HepG2 (cell line): ENCODE measurements at regions not wholly inside any gene's neighbourhood (a gene's known extent, or its start where the extent isn't known, plus 50 kb on each side); places are given as distances from the start of the nearest gene placed in this dataset.

Experiments used
- ATAC-seq: fragments of 200-7000 bp; cut with Tn5 transposase; 3 replicates; pipeline ENCODE4 v1.9.1; 2020; ENCODE audit warnings: mild to moderate bottlenecking, moderate library complexity
- BruUV-seq: library from RNA; stranded (reverse); fragments of 400-500 nt; replicated peaks from 2 replicates; lab custom pipeline; 2021; lab: Mats Ljungman, UMichigan
- CTCF ChIA-PET: fragments of 300-600 bp; formaldehyde crosslinking; extraction: SDS; loops from one replicate; lab custom pipeline; 2021; ENCODE audit warnings: low total read pairs, inconsistent platforms, low intra/inter-chr PET ratio; lab: Yijun Ruan, JAX
- POLR2A ChIA-PET: fragments of 350-600 bp; sonication (Branson Sonifier 250); formaldehyde crosslinking; loops from one replicate; lab custom pipeline; 2020; ENCODE audit warnings: antibody characterized with exemption, inconsistent platforms; lab: Yijun Ruan, JAX
- DNase-seq: peaks from one replicate; pipeline ENCODE4 v3.0.0-alpha.2; 2015; ENCODE audit warnings: low spot score
- FAIRE-seq: peaks from 3 replicates; lab custom pipeline; 2011; peaks lifted over from hg19 to GRCh38; lab: Jason Lieb, UNC
- H2AFZ ChIP-seq: one replicate; pipeline ENCODE4 v1.6.1; 2011; ENCODE audit warnings: low read length, inconsistent platforms
- H3K27ac ChIP-seq: fragments of 300-600 bp; 3 replicates; pipeline ENCODE4 v1.8.0; 2011; ENCODE audit warnings: mixed run types, mild to moderate bottlenecking, mixed read lengths, low read length, inconsistent platforms; ENCODE audit not compliant: insufficient read depth; ENCODE audit errors: extremely low read length
- H3K27me3 ChIP-seq, 2 experiments: fragments of 200-600 bp in 1 of 2; 2 replicates in 1 of 2; 3 replicates in 1 of 2; pipeline versions ENCODE4 v1.6.0 to v1.8.0; 2011; ENCODE audit warnings: low read length in 2 of 2, mild to moderate bottlenecking in 2 of 2, moderate library complexity in 2 of 2, inconsistent platforms in 1 of 2; ENCODE audit not compliant: insufficient read depth in 2 of 2, control insufficient read depth in 1 of 2
- H3K36me3 ChIP-seq, 2 experiments: fragments of 200-600 bp in 1 of 2; replicated peaks in 1 of 2; 2 replicates in 1 of 2; 3 replicates in 1 of 2; pipeline versions ENCODE4 v1.5.1 to v1.8.0; 2011; ENCODE audit warnings: low read length in 2 of 2, inconsistent platforms in 1 of 2; ENCODE audit not compliant: insufficient read depth in 2 of 2, control insufficient read depth in 1 of 2
- H3K4me1 ChIP-seq: 2 replicates; pipeline ENCODE4 v1.5.1; 2012; ENCODE audit warnings: low read length, inconsistent platforms; ENCODE audit not compliant: insufficient read depth
- H3K4me2 ChIP-seq: 2 replicates; pipeline ENCODE4 v1.6.0; 2011; ENCODE audit warnings: low read depth, low read length, inconsistent platforms
- H3K4me3 ChIP-seq, 3 experiments: fragments of 200-600 bp in 1 of 3; sonication (generic), shearing (Covaris generic) in 1 of 3; replicated peaks in 1 of 3; 2 replicates each; pipeline ENCODE4 v1.5.1; 2011 to 2016; ENCODE audit warnings: low read length in 3 of 3, inconsistent platforms in 2 of 3, low read depth in 2 of 3, mild to moderate bottlenecking in 2 of 3, control low read depth in 1 of 3, mixed read lengths in 1 of 3; ENCODE audit not compliant: insufficient read depth in 1 of 3
- H3K79me2 ChIP-seq: one replicate; pipeline ENCODE4 v1.6.1; 2011; ENCODE audit warnings: low read length, inconsistent platforms; ENCODE audit not compliant: insufficient read depth
- H3K9ac ChIP-seq: 2 replicates; pipeline ENCODE4 v1.6.0; 2011; ENCODE audit warnings: mild to moderate bottlenecking, low read depth, low read length, inconsistent platforms; ENCODE audit not compliant: insufficient read depth
- H3K9me3 ChIP-seq: 2 replicates; pipeline ENCODE4 v1.5.1; 2012; ENCODE audit warnings: mild to moderate bottlenecking, low read length
- H4K20me1 ChIP-seq: 2 replicates; pipeline ENCODE4 v1.6.0; 2011; ENCODE audit warnings: inconsistent platforms, mild to moderate bottlenecking, low read length, moderate library complexity; ENCODE audit not compliant: insufficient read depth
- CAMTA2 ChIP-seq: sonication (generic); formaldehyde crosslinking; IDR thresholded peaks from 2 replicates; pipeline ENCODE4 v1.4.0; 2020; ENCODE audit warnings: mild to moderate bottlenecking, missing genetic modification reagents, borderline replicate concordance
- ELF1 ChIP-seq: sonication (generic); formaldehyde crosslinking; IDR thresholded peaks from 2 replicates; pipeline ENCODE4 v1.4.0; 2020; ENCODE audit warnings: missing genetic modification reagents
- MTA3 ChIP-seq: sonication (generic); formaldehyde crosslinking; IDR thresholded peaks from 2 replicates; pipeline ENCODE4 v1.4.0; 2020; ENCODE audit warnings: missing genetic modification reagents
- PTBP1 ChIP-seq: fragments of 200-400 bp; formaldehyde crosslinking; IDR thresholded peaks from 2 replicates; pipeline ENCODE4 v1.6.1; 2018; ENCODE audit warnings: low read length, low read depth; ENCODE audit not compliant: poor library complexity, severe bottlenecking
- YEATS4 ChIP-seq: sonication (generic); formaldehyde crosslinking; IDR thresholded peaks from 2 replicates; pipeline ENCODE4 v1.4.0; 2020; ENCODE audit warnings: missing genetic modification reagents, borderline replicate concordance
- ZNF136 ChIP-seq: sonication (generic); formaldehyde crosslinking; IDR thresholded peaks from 2 replicates; pipeline ENCODE4 v1.8.1; 2022; ENCODE audit warnings: low read depth, mild to moderate bottlenecking, moderate library complexity, missing genetic modification reagents
- ZNF30 ChIP-seq: sonication (generic); formaldehyde crosslinking; IDR thresholded peaks from 2 replicates; pipeline ENCODE4 v1.5.0; 2020; ENCODE audit warnings: mild to moderate bottlenecking, missing genetic modification reagents
- ZNF530 ChIP-seq: sonication (generic); formaldehyde crosslinking; IDR thresholded peaks from 2 replicates; pipeline ENCODE4 v1.5.0; 2020; ENCODE audit warnings: low read depth, mild to moderate bottlenecking, missing genetic modification reagents
- ZNF562 ChIP-seq: sonication (generic); formaldehyde crosslinking; IDR thresholded peaks from 2 replicates; pipeline ENCODE4 v1.8.0; 2022; ENCODE audit warnings: missing genetic modification reagents, borderline replicate concordance
- ZNF629 ChIP-seq: sonication (generic); formaldehyde crosslinking; conservative IDR thresholded peaks from 2 replicates; pipeline ENCODE4 v1.5.0; 2020; ENCODE audit warnings: missing genetic modification reagents
- ZNF703 ChIP-seq: sonication (generic); formaldehyde crosslinking; IDR thresholded peaks from 2 replicates; pipeline ENCODE4 v1.5.1; 2020; ENCODE audit warnings: missing genetic modification reagents, mild to moderate bottlenecking, moderate library complexity, borderline replicate concordance
- WGBS: methylation state at CpG from one replicate; pipeline ENCODE4 v1.1.6; 2017; ENCODE audit warnings: low lambda C conversion rate; 5-methylcytosine and 5-hydroxymethylcytosine counted together
- in situ Hi-C: cut with HindIII; loops from 2 replicates; pipeline ENCODE4 v1.10.0; 2017; ENCODE audit warnings: low pct_unique_long_range_greater_than_20kb; ENCODE audit not compliant: extremely low pct_ligation_motif_present
- intact Hi-C: fragments of 100-400 bp; cut with micrococcal nuclease; formaldehyde crosslinking; loops from one replicate; pipeline ENCODE4 v1.10.0; 2022; ENCODE audit not compliant: unreplicated experiment
- TF ChIP-seq, protein P1 (sequence below): sonication (generic); formaldehyde crosslinking; IDR thresholded peaks from 2 replicates; pipeline ENCODE4 v1.4.0; 2020; ENCODE audit warnings: missing genetic modification reagents
- TF ChIP-seq, protein P2 (sequence below): IDR thresholded peaks from 2 replicates; pipeline ENCODE4 v1.6.1; 2016; ENCODE audit warnings: missing biosample characterization, missing genetic modification reagents, low read depth

GRCh38 chr2:16091576-16092282 is 151.4 kb downstream of the MYCN start:
- Histone ChIP-seq H3K4me2 (peak overlapping the region; percentile 75), H3K9ac (no peak overlapping the region), H3K27ac (no peak overlapping the region), H3K36me3 (no peaks in the 10 kb centered on the region), H3K4me1 (peaks cover 62% of the 10 kb centered on the region), H3K9me3 (no peaks in the 10 kb centered on the region), H4K20me1 (no peaks in the 10 kb centered on the region), H3K4me3 (peak overlapping the region in 2 of 3 experiments; percentile 20 to 59; a peak in 2 of 6 replicates), H3K79me2 (no peaks in the 10 kb centered on the region), H3K27me3 (no peaks in the 10 kb centered on the region; a peak in 1 of 5 replicates), H2AFZ (no peak overlapping the region)
- FAIRE-seq (peak; percentile 21), ATAC-seq (no peak), DNase-seq (no peak)
- WGBS = 13% methylated on average over 1 of the region's 1 CpG
- CTCF ChIA-PET = no interaction called here
- no TSS peak for BruUV-seq
- intact Hi-C loops = loop anchor here (2.0 to 5.0 kb wide), 2 partner anchors 23 to 149 kb away; partner anchors contain the start of gene MYCN
- POLR2A ChIA-PET = no interaction called here
- in situ Hi-C loops = no loop called here
- TF ChIP-seq, protein P1, sequence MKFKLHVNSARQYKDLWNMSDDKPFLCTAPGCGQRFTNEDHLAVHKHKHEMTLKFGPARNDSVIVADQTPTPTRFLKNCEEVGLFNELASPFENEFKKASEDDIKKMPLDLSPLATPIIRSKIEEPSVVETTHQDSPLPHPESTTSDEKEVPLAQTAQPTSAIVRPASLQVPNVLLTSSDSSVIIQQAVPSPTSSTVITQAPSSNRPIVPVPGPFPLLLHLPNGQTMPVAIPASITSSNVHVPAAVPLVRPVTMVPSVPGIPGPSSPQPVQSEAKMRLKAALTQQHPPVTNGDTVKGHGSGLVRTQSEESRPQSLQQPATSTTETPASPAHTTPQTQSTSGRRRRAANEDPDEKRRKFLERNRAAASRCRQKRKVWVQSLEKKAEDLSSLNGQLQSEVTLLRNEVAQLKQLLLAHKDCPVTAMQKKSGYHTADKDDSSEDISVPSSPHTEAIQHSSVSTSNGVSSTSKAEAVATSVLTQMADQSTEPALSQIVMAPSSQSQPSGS (CRISPR knock-in tag) = no peak
- TF ChIP-seq MTA3 (no peak), ZNF562 (CRISPR knock-in tag) (no peak), CAMTA2 (CRISPR knock-in tag) (no peak), ZNF629 (CRISPR knock-in tag) (no peak), PTBP1 (no peak), ZNF703 (no peak), ZNF30 (CRISPR knock-in tag) (no peak), ZNF530 (CRISPR knock-in tag) (no peak), ZNF136 (CRISPR knock-in tag) (no peak), ELF1 (CRISPR knock-in tag) (no peak), YEATS4 (CRISPR knock-in tag) (no peak)
- TF ChIP-seq, protein P2, sequence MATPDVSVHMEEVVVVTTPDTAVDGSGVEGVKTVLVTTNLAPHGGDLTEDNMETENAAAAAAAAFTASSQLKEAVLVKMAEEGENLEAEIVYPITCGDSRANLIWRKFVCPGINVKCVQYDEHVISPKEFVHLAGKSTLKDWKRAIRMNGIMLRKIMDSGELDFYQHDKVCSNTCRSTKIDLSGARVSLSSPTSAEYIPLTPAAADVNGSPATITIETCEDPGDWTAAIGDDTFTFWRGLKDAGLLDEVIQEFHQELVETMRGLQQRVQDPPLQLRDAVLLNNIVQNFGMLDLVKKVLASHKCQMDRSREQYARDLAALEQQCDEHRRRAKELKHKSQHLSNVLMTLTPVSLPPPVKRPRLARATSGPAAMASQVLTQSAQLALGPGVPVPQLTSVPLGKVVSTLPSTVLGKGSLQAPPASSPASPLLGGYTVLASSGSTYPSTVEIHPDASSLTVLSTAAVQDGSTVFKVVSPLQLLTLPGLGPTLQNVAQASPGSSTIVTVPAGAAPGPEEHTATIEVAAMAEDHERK (CRISPR knock-in tag) = no peak
